ENCODE measurements at regions not wholly inside any gene's neighbourhood (a gene's known extent, or its start where the extent isn't known, plus 50 kb on each side); places are given as distances from the start of the nearest gene placed in this dataset.

GRCh38 chr9:16248822-16249221 lies 621.6 kb downstream of the BNC2 start:
- ChIA-PET CTCF (no interaction called here), POLR2A (no interaction called here)
- TF ChIP-seq OVOL2 (CRISPR knock-in tag; IDR thresholded peaks at IDR 0.05; ENCODE audit: borderline replicate concordance) (no peak), USF1 (CRISPR knock-in tag; IDR thresholded peaks at IDR 0.05) (no peak), NFATC4 (CRISPR knock-in tag; IDR thresholded peaks at IDR 0.05) (no peak), MXD4 (CRISPR knock-in tag; IDR thresholded peaks at IDR 0.05; ENCODE audit: borderline replicate concordance) (no peak), ZNF671 (CRISPR knock-in tag; IDR thresholded peaks at IDR 0.05) (no peak), GRHL2 (CRISPR knock-in tag; IDR thresholded peaks at IDR 0.05; ENCODE audit: insufficient replicate concordance, severe bottlenecking) (no peak), ZBTB43 (CRISPR knock-in tag; IDR thresholded peaks at IDR 0.05) (no peak), ESRRA (CRISPR knock-in tag; IDR thresholded peaks at IDR 0.05; ENCODE audit: borderline replicate concordance) (no peak)
- TF ChIP-seq, protein P1, sequence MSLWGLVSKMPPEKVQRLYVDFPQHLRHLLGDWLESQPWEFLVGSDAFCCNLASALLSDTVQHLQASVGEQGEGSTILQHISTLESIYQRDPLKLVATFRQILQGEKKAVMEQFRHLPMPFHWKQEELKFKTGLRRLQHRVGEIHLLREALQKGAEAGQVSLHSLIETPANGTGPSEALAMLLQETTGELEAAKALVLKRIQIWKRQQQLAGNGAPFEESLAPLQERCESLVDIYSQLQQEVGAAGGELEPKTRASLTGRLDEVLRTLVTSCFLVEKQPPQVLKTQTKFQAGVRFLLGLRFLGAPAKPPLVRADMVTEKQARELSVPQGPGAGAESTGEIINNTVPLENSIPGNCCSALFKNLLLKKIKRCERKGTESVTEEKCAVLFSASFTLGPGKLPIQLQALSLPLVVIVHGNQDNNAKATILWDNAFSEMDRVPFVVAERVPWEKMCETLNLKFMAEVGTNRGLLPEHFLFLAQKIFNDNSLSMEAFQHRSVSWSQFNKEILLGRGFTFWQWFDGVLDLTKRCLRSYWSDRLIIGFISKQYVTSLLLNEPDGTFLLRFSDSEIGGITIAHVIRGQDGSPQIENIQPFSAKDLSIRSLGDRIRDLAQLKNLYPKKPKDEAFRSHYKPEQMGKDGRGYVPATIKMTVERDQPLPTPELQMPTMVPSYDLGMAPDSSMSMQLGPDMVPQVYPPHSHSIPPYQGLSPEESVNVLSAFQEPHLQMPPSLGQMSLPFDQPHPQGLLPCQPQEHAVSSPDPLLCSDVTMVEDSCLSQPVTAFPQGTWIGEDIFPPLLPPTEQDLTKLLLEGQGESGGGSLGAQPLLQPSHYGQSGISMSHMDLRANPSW (CRISPR knock-in tag; conservative IDR thresholded peaks at IDR 0.05; ENCODE audit: low read depth): no peak
- TF ChIP-seq, protein P2, sequence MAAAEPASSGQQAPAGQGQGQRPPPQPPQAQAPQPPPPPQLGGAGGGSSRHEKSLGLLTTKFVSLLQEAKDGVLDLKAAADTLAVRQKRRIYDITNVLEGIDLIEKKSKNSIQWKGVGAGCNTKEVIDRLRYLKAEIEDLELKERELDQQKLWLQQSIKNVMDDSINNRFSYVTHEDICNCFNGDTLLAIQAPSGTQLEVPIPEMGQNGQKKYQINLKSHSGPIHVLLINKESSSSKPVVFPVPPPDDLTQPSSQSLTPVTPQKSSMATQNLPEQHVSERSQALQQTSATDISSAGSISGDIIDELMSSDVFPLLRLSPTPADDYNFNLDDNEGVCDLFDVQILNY (CRISPR knock-in tag; IDR thresholded peaks at IDR 0.05): no peak
- ATAC-seq: no peak
- H3K4me1 Mint-ChIP-seq: peaks cover 27% of the 10 kb centered on the region
- no peak overlapping the region for H3K27ac Mint-ChIP-seq
- DNase-seq (ENCODE audit: low spot score): no peak
- H3K36me3 Mint-ChIP-seq: no peaks in the 10 kb centered on the region
- peaks cover 4% of the 10 kb centered on the region for H3K9me3 Mint-ChIP-seq
- no peaks in the 10 kb centered on the region for H3K27me3 Mint-ChIP-seq (ENCODE audit: low read depth)
- no peak overlapping the region for H3K4me3 Mint-ChIP-seq

GRCh38 chr9:16252616-16253015 lies 617.9 kb downstream of the BNC2 start:
- Mint-ChIP-seq H3K27ac (no peak overlapping the region), H3K36me3 (no peaks in the 10 kb centered on the region), H3K4me1 (peaks cover 30% of the 10 kb centered on the region), H3K4me3 (no peak overlapping the region), H3K27me3 (ENCODE audit: low read depth) (peaks cover 8% of the 10 kb centered on the region; the same call in 1 of the 2 replicates), H3K9me3 (peaks cover 4% of the 10 kb centered on the region)
- no peak for TF ChIP-seq ZNF138 (CRISPR knock-in tag; conservative IDR thresholded peaks at IDR 0.05)
- ATAC-seq: peak; percentile 81
- ChIA-PET POLR2A (no interaction called here), CTCF (interaction anchor here (0.6 to 1.2 kb wide), 2 partner anchors 12 to 774 kb away, joined by 3 to 6 read pairs; no protein-coding TSS in a partner anchor)
- no peak for DNase-seq (ENCODE audit: low spot score)

DNA sequence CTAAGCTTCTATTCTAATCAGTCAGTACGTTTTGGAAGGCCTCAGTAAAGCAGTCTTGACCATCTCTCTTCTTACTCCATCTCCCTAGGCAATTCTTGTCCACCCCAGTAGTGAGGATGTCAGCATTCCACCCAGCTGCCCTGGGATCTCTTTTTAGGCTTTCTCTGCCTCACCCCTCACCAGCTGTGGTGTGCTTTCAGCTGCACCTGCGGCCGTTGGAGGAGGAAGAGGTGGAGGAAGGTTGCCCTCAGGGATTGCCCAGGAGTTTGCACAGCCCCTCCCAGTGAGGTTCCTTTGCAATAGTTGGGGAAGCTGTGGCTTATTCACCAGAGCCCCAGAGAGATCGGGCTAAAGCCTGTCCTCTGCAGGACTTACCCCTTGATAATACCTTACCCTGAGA lies 615.8 kb downstream of the BNC2 start:
- POLR2A ChIA-PET: interaction anchor here (1.1 kb wide), 1 partner anchor 20 kb away, joined by 3 read pairs; no protein-coding TSS in a partner anchor
- DNase-seq (ENCODE audit: low spot score) (no peak), ATAC-seq (no peak)
- H3K36me3 Mint-ChIP-seq: no peaks in the 10 kb centered on the region
- CTCF ChIA-PET: interaction anchor here (1.0 to 2.3 kb wide), 2 partner anchors 11 to 13 kb away, joined by 3 to 7 read pairs; no protein-coding TSS in a partner anchor
- TF ChIP-seq, protein P2 (CRISPR knock-in tag; IDR thresholded peaks at IDR 0.05): no peak
- no peak for TF ChIP-seq ATF2 (CRISPR knock-in tag; IDR thresholded peaks at IDR 0.05; ENCODE audit: borderline replicate concordance, low read depth)
- H3K9me3 Mint-ChIP-seq: peaks cover 4% of the 10 kb centered on the region
- peaks cover 8% of the 10 kb centered on the region; the same call in 1 of the 2 replicates for H3K27me3 Mint-ChIP-seq (ENCODE audit: low read depth)
- H3K27ac Mint-ChIP-seq: no peak overlapping the region
- H3K4me1 Mint-ChIP-seq: peaks cover 30% of the 10 kb centered on the region
- H3K4me3 Mint-ChIP-seq: no peak overlapping the region
